Left ventricle myocardium inferior (tissue), 1 donor: ENCODE measurements at regions not wholly inside any gene's neighbourhood (a gene's known extent, or its start where the extent isn't known, plus 50 kb on each side); places are given as distances from the start of the nearest gene placed in this dataset.

ENCODE experiments used
- DNase-seq: peaks from one replicate; pipeline ENCODE4 v3.0.0-alpha.2; 2020
- H3K27ac ChIP-seq: fragments of 200-600 bp; replicated peaks from 2 replicates; pipeline ENCODE4 v1.8.0; 2021
- H3K27me3 ChIP-seq: fragments of 200-600 bp; 2 replicates; pipeline ENCODE4 v1.8.0; 2021; ENCODE audit warnings: low read depth
- H3K36me3 ChIP-seq: fragments of 200-600 bp; 2 replicates; pipeline ENCODE4 v1.8.0; 2021
- H3K4me1 ChIP-seq: fragments of 200-600 bp; 2 replicates; pipeline ENCODE4 v1.8.0; 2021
- H3K4me3 ChIP-seq: fragments of 200-600 bp; 2 replicates; pipeline ENCODE4 v1.8.0; 2021; ENCODE audit warnings: mild to moderate bottlenecking, moderate library complexity
- H3K9me3 ChIP-seq: fragments of 200-600 bp; replicated peaks from 2 replicates; pipeline ENCODE4 v1.8.0; 2021
- intact Hi-C: fragments of 100-400 bp; cut with micrococcal nuclease; formaldehyde crosslinking; loops from one replicate; pipeline ENCODE4 v1.11.0; 2022
- TF ChIP-seq, protein P1 (sequence below): fragments of 200-600 bp; IDR thresholded peaks from 2 replicates; pipeline ENCODE4 v1.8.0; 2021; ENCODE audit warnings: antibody characterized with exemption, mild to moderate bottlenecking, borderline replicate concordance
- donor health status: DM: no; HTN: yes; CAD: no; lungs with severe emphysema.

DNA sequence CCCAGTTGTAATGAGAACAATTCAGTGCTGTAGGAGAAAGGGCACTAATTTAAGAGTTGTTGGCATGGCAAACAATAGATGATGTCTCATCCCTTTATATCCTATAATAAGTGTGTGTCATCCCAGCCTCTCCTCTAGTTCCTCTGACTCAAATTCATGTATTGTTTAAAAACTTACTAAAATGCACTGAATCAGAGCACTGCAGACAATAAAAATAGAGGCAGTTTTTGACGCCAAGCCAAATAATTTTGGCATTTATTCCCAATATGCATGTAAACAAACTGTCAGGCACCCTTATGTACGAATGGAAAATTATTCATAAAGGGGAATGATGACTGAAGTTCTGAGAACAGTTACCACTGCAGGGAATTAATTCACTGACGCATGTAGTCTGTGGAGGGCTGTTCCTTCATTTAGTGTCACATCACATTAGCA is 57.9 kb upstream of the TMX1 start:
- peaks cover 6% of the 10 kb centered on the region for H3K9me3 ChIP-seq
- TF ChIP-seq, protein P1, sequence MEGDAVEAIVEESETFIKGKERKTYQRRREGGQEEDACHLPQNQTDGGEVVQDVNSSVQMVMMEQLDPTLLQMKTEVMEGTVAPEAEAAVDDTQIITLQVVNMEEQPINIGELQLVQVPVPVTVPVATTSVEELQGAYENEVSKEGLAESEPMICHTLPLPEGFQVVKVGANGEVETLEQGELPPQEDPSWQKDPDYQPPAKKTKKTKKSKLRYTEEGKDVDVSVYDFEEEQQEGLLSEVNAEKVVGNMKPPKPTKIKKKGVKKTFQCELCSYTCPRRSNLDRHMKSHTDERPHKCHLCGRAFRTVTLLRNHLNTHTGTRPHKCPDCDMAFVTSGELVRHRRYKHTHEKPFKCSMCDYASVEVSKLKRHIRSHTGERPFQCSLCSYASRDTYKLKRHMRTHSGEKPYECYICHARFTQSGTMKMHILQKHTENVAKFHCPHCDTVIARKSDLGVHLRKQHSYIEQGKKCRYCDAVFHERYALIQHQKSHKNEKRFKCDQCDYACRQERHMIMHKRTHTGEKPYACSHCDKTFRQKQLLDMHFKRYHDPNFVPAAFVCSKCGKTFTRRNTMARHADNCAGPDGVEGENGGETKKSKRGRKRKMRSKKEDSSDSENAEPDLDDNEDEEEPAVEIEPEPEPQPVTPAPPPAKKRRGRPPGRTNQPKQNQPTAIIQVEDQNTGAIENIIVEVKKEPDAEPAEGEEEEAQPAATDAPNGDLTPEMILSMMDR, result no peak
- intact Hi-C loops, result no loop called here

GRCh38 chr14:51185180-51185579 is 54.9 kb upstream of the TMX1 start:
- intact Hi-C loops, result no loop called here
- Histone ChIP-seq H3K36me3 (no peaks in the 10 kb centered on the region), H3K4me3 (no peak overlapping the region), H3K4me1 (no peaks in the 10 kb centered on the region), H3K27ac (no peak overlapping the region), H3K27me3 (no peaks in the 10 kb centered on the region), H3K9me3 (no peaks in the 10 kb centered on the region)
- TF ChIP-seq, protein P1, result no peak
- DNase-seq, result no peak

More for the DNA sequence above, 57.9 kb upstream of the TMX1 start:
- DNase-seq, result no peak
- Histone ChIP-seq H3K27me3 (no peaks in the 10 kb centered on the region), H3K27ac (no peak overlapping the region), H3K4me1 (no peaks in the 10 kb centered on the region), H3K4me3 (no peak overlapping the region), H3K36me3 (no peaks in the 10 kb centered on the region)

DNA sequence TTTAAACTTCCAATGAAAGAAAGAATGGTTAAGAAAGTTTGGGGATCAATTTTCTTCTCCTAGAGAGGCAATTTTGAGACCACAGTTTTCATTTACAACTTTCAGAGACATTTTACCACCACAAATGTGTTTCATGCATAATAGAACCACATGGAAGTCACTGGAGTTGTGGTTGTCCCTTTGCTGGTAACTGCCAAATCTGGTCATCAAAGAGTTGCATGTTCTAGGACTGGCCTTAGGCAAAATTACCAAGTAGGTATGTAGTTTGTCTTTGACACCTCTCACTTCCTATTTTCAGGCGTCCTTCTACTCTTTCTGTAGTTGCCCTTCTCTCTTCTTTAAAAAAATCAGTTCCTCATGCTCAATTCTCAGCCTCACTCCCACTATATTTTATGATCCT is 54.3 kb upstream of the TMX1 start:
- H3K27ac ChIP-seq, result no peak overlapping the region
- no peak for DNase-seq
- H3K9me3 ChIP-seq, result no peaks in the 10 kb centered on the region
- intact Hi-C loops, result no loop called here
- H3K4me1 ChIP-seq, result no peaks in the 10 kb centered on the region
- TF ChIP-seq, protein P1, result no peak
- H3K4me3 ChIP-seq, result no peak overlapping the region
- no peaks in the 10 kb centered on the region for H3K36me3 ChIP-seq
- no peaks in the 10 kb centered on the region for H3K27me3 ChIP-seq

DNA sequence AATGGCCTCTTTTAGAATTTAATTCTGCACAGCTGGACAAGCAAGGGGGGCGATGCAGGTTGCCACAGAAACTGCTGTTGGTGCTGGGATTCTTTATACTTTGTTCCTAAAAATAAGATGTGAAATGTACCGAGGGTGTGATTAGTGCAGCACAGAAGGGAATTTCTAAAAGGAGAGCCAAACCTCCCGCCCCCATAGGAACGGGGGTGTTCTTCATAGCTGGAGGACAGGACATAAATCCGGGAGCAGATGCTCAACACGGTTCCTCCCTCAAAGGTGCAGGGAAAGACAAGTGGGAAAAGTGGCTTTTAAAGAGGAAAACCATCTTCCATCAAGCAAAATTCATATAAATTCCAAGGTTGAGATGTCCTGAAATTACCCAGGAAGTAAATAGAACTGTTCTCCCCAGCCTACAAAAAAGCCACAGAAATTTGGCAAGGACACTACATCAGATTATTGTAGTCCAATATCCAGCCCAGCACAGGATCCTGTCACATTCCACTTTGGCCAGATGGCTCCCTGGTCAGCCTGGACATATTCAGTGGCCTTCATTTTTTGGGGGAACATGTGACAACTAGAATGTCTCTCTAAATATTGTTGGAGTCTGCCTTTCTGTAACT is 51.4 kb upstream of the TMX1 start:
- TF ChIP-seq, protein P1, result no peak
- Histone ChIP-seq H3K27me3 (no peaks in the 10 kb centered on the region), H3K36me3 (no peaks in the 10 kb centered on the region), H3K4me3 (no peak overlapping the region), H3K9me3 (no peaks in the 10 kb centered on the region), H3K4me1 (no peaks in the 10 kb centered on the region), H3K27ac (no peak overlapping the region)
- no peak for DNase-seq
- intact Hi-C loops, result no loop called here

- no peak overlapping the region for H3K27ac ChIP-seq
- no peaks in the 10 kb centered on the region for H3K27me3 ChIP-seq
- H3K4me1 ChIP-seq, result no peaks in the 10 kb centered on the region
- intact Hi-C loops, result no loop called here
- no peak for DNase-seq
- H3K9me3 ChIP-seq, result no peaks in the 10 kb centered on the region
- H3K4me3 ChIP-seq, result no peak overlapping the region
- TF ChIP-seq, protein P1, result no peak
- H3K36me3 ChIP-seq, result no peaks in the 10 kb centered on the region
Observed at GRCh38 chr14:51189600-51190376, 50.3 kb upstream of the TMX1 start.
